HG03039 (cell line): ENCODE measurements at regions not wholly inside any gene's neighbourhood (a gene's known extent, or its start where the extent isn't known, plus 50 kb on each side); places are given as distances from the start of the nearest gene placed in this dataset.

Experiments used
- ATAC-seq: cut with Tn5 transposase; IDR thresholded peaks from one replicate; pipeline ENCODE4 v1.9.1; 2021; ENCODE audit warnings: mild to moderate bottlenecking, moderate library complexity; ENCODE audit not compliant: unreplicated experiment

GRCh38 chr1:194150242-194150641 is 963.8 kb upstream of the B3GALT2 start:
- no peak for ATAC-seq

DNA sequence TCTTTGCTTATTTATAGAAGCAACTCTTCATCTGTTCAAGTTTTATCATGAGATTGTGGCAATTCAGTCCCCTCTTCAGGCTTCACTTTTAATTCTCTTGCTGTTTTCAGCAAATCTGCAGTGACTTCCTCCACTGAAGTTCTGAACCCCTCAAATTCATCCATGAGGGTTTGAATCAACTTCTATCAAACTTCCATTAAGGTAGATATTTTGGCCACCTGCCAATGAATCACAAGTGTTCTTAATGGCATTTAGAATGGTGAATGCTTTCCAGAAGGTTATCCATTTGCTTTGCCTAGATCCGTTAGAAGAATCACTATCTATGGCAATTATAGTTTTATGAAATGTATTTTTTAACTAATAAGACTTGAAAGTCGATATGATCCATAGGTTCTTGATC is 946.7 kb upstream of the B3GALT2 start:
- no peak for ATAC-seq

DNA sequence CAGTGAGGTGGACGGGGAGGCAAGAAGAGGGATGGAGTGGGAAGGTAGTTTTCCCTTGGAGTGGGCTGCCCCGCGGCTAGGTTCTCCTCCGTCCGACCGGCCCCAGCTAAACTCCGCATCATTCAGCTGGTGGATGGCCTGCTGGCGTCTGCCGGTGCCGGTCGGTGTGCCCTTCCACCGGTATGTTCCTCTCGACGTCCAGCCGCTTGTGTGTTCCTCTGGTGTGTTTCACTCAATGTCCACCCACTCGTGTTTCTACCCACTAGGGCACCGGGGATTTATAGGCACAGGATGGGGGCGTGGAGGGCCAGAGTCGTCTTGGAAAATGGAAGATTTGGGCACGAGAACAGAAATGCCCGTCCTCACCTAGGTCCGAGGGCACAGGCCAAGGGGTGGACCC is 931.7 kb upstream of the B3GALT2 start:
- ATAC-seq = no peak

DNA sequence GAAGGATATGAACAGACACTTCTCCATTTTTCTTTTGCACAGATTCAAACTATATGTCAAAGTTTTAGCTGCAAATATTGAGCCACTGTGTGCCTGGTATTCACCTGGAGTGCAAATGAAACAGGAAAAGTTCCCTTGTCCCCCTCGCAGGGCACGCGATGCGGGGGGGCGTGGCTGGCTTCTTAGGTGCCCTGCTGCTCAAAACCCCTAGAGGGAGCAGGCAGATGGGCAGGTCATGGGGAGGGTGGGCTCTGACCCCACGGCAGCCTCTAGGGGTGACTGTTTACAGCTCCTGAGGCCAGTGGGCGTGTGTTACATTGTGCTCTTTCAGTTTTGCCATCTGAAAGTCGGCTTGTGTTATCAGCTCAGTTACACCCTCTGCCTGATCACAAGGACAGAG is 931.2 kb upstream of the B3GALT2 start:
- ATAC-seq = no peak

DNA sequence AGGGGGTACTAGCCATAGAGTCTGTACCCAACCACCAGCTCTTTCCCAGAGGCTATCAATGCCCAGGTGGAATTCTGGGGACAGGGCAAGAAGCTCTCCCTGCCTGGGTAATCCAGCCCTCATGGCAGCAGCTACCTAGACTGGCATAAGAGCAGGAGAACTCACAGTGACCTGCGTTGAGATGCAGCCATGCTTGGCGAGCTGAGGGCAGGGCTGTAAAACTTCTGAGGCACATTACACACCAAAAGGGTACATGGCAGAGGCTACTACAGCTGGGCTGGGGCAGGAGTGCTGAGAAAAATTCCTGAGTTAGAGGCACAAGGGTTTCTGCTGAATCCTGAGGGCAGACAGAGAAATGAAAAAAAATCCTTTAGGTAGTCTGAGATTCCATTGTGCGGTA is 927.9 kb upstream of the B3GALT2 start:
- no peak for ATAC-seq

GRCh38 chr1:194105381-194105780 is 919.0 kb upstream of the B3GALT2 start:
- ATAC-seq = no peak

- ATAC-seq = no peak
Measured at GRCh38 chr1:194104247-194104844, 917.9 kb upstream of the B3GALT2 start.

DNA sequence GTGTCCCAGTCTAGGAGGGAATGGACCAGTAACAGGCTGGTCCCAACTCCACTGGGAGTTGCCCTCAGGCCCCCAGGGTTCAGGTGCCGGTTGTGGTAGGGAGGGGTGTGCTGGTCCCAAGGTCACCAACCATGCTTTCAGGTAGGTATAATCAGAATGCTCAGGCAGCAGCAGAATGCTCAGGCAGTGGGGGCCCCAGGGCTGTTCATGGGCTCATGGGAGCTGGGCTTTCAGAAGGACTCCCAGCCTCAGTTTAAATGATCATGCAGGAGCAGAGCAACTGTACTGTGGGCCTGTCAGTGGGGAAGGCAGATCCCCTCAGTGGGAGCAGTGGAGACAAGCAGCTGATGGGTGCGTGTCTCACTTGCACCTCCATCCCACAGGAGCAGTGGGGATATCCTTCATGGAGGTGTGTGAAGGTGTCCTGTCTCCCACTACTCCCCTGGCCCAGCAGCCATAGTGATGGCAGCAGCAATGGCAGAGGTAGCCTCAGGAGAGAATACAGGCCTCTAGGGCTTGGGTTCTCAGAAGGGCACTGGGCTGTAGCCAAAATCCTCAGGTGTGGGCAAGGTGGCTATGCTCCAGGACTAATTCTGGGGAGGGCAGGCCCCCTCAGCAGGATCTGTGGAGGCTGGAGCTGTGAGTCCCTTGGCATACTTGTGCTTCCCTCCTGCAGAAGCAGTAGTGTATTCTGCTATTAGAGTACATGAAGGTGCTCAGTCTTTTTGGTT is 917.3 kb upstream of the B3GALT2 start:
- no peak for ATAC-seq

DNA sequence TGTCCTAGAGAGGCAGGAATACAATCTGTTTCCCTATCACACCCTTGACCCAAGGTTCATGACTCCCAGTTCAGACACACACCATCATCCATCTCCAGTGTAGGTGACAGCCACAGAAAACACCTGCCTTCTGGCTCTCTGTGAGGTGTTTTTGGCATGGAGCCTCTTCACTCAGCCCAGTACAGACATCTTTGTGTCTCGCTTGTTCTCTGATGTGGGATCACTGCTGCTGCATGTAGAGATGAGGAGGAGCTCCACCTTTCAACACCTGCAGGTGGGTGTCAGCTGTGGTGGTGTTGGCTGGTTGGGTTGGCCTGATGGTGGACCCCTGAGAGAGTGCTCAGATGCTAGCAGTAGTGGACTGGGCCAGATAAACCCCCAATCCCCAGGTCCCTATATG is 916.7 kb upstream of the B3GALT2 start:
- ATAC-seq = no peak

GRCh38 chr1:194102607-194103006 is 916.2 kb upstream of the B3GALT2 start:
- no peak for ATAC-seq

GRCh38 chr1:194084755-194085154 is 898.3 kb upstream of the B3GALT2 start:
- no peak for ATAC-seq

GRCh38 chr1:194081444-194081843 is 895.0 kb upstream of the B3GALT2 start:
- ATAC-seq = no peak

DNA sequence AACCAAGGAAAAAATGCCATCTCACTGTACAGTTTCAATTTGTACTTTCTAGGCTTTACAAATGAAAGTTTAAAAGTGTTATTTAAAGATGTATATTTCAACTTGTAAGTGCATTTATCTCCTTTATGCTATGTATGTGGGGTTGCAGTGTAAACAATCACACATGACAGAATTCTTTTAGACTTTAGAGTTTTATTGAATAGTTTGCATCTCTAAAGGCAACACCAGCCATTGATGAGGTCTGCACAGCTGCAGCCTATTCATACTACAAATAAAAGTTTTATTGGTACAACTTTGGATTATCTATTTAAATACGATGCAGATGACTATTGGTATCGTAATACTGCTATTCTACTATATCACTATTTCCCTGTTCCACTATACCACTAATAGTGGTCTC is 894.4 kb upstream of the B3GALT2 start:
- ATAC-seq = no peak

- no peak for ATAC-seq
Measured at GRCh38 chr1:194078765-194079164, 892.4 kb upstream of the B3GALT2 start.

GRCh38 chr1:194076646-194077045 is 890.2 kb upstream of the B3GALT2 start:
- ATAC-seq = no peak

DNA sequence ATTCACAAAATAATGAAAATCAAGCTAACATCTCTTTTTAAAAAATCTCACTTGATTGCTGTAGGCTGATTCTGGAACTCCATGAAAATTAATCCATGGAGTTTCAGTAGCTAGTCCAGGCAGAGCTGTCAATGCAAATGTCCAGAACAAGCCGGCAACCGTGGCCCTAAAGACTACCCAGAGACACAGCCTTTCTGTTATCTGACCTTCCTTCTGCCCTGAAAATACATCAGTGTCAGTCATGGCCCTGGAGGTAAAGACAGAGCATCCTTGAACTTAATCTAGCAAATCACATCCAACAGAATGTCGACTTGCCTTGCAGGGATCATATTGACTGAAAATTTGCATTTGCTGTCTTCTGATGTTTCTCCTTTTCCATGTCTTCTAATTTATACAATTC is 887.4 kb upstream of the B3GALT2 start:
- no peak for ATAC-seq

GRCh38 chr1:194071205-194071604 is 884.8 kb upstream of the B3GALT2 start:
- ATAC-seq = no peak

DNA sequence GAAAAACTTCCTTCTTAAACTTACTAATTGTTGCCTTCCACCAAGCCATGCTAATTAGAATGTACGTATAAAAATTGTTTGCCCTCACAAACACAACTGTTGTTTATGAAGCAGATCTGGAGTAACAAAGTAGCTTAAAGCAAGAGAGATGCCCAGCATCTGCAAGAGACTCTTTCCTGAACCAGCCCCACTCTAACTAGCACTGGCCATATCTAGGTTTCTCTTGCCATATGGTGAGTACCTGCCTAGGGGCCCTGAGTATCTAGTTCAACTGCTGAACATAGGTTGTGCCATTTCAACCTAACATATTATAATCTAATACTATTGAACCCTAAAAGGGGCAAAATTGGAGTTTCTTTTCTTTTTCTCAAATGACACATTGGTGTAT is 883.4 kb upstream of the B3GALT2 start:
- ATAC-seq = no peak

GRCh38 chr1:194069168-194069830 is 882.9 kb upstream of the B3GALT2 start:
- ATAC-seq = no peak

GRCh38 chr1:194068446-194069167 is 882.2 kb upstream of the B3GALT2 start:
- no peak for ATAC-seq

- no peak for ATAC-seq
Measured at GRCh38 chr1:194067772-194068171, 881.4 kb upstream of the B3GALT2 start.

DNA sequence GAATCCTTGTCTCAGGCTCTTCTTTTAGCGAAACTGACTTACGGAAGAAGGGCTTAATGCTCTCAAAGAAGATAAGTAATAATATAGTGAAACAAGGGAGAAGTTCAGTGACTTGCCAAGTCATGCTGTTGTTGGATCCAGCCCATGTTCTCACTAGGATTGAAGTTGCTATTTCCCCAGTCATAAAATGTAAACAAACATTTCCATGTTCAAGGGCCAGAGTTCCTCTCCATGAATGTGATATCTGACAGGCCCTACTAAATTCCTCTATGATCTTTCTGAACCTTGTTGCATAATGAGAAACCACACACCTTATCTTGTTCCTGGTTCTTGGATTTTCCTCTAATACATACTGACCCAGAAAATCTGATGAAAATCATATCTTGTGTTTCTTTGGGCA is 876.5 kb upstream of the B3GALT2 start:
- ATAC-seq = no peak
